ENCODE measurements at regions not wholly inside any gene's neighbourhood (a gene's known extent, or its start where the extent isn't known, plus 50 kb on each side); places are given as distances from the start of the nearest gene placed in this dataset.

GRCh38 chr11:70005107-70005818 lies 72.9 kb upstream of the ANO1 start:
- no peak for DNase-seq

GRCh38 chr11:70007796-70008195 lies 70.3 kb upstream of the ANO1 start:
- no peak for DNase-seq

GRCh38 chr11:70010774-70011173 lies 67.3 kb upstream of the ANO1 start:
- DNase-seq, result no peak

- DNase-seq, result no peak
Observed at GRCh38 chr11:70012134-70012733, 65.9 kb upstream of the ANO1 start.

- no peak for DNase-seq
Observed at GRCh38 chr11:70014291-70014690, 63.8 kb upstream of the ANO1 start.

- DNase-seq, result no peak
Observed at GRCh38 chr11:70016666-70017367, 61.3 kb upstream of the ANO1 start.

GRCh38 chr11:70018816-70019215 lies 59.3 kb upstream of the ANO1 start:
- DNase-seq, result no peak

- no peak for DNase-seq
Observed at GRCh38 chr11:70019576-70020011, 58.5 kb upstream of the ANO1 start.

GRCh38 chr11:70020336-70021214 lies 57.5 kb upstream of the ANO1 start:
- DNase-seq, result no peak

GRCh38 chr11:70021586-70021985 lies 56.5 kb upstream of the ANO1 start:
- DNase-seq, result no peak

GRCh38 chr11:70024036-70024772 lies 53.9 kb upstream of the ANO1 start:
- DNase-seq, result no peak

- no peak for DNase-seq
Observed at GRCh38 chr11:70024773-70025045, 53.4 kb upstream of the ANO1 start.

- DNase-seq, result no peak
Observed at GRCh38 chr11:70025308-70025707, 52.8 kb upstream of the ANO1 start.

- no peak for DNase-seq
Observed at GRCh38 chr11:70026012-70026411, 52.1 kb upstream of the ANO1 start.

GRCh38 chr11:70026726-70027125 lies 51.4 kb upstream of the ANO1 start:
- DNase-seq, result no peak

- no peak for DNase-seq
Observed at GRCh38 chr11:70027451-70027850, 50.7 kb upstream of the ANO1 start.

- no peak for DNase-seq
Observed at GRCh38 chr11:70028147-70028855, 49.8 kb upstream of the ANO1 start.
